ENCODE measurements at regions not wholly inside any gene's neighbourhood (a gene's known extent, or its start where the extent isn't known, plus 50 kb on each side); places are given as distances from the start of the nearest gene placed in this dataset.
A peak's percentile ranks its signal among the peaks of the same experiment; 100 is the strongest.
"Not testable (repeated sequence)": the region's sequence is repeated elsewhere in the genome, so short reads cannot be mapped to it uniquely, and the experiment has no call there.

GRCh38 chr1:186775881-186776560 is 52.7 kb upstream of the PLA2G4A start:
- DNase-seq, result no peak

- DNase-seq, result no peak
Measured at GRCh38 chr1:186775036-186775435, 53.7 kb upstream of the PLA2G4A start.

- DNase-seq, result no peak
Measured at GRCh38 chr1:186772228-186772627, 56.5 kb upstream of the PLA2G4A start.

- DNase-seq, result no peak
Measured at GRCh38 chr1:186770421-186770820, 58.3 kb upstream of the PLA2G4A start.

- DNase-seq, result no peak
Measured at GRCh38 chr1:186768906-186769305, 59.8 kb upstream of the PLA2G4A start.

- DNase-seq, result no peak
Measured at GRCh38 chr1:186765446-186765845, 63.3 kb upstream of the PLA2G4A start.

- DNase-seq, result no peak
Measured at GRCh38 chr1:186763107-186763506, 65.6 kb upstream of the PLA2G4A start.

GRCh38 chr1:186762653-186763052 is 66.1 kb upstream of the PLA2G4A start:
- DNase-seq, result no peak

- no peak for DNase-seq
Measured at GRCh38 chr1:186761358-186761757, 67.4 kb upstream of the PLA2G4A start.

GRCh38 chr1:186760446-186760845 is 68.3 kb upstream of the PLA2G4A start:
- no peak for DNase-seq

GRCh38 chr1:186758896-186759606 is 69.7 kb upstream of the PLA2G4A start:
- DNase-seq, result not testable (repeated sequence)

GRCh38 chr1:186757851-186758250 is 70.9 kb upstream of the PLA2G4A start:
- no peak for DNase-seq

GRCh38 chr1:186754542-186755145 is 74.1 kb upstream of the PLA2G4A start:
- no peak for DNase-seq

GRCh38 chr1:186753241-186753640 is 73.0 kb upstream of the PTGS2 start:
- no peak for DNase-seq

GRCh38 chr1:186750257-186750656 is 70.0 kb upstream of the PTGS2 start:
- DNase-seq, result no peak

GRCh38 chr1:186749820-186750219 is 69.6 kb upstream of the PTGS2 start:
- DNase-seq, result no peak

GRCh38 chr1:186747661-186748060 is 67.4 kb upstream of the PTGS2 start:
- DNase-seq, result no peak

GRCh38 chr1:186745531-186746146 is 65.4 kb upstream of the PTGS2 start:
- no peak for DNase-seq

GRCh38 chr1:186741640-186742039 is 61.4 kb upstream of the PTGS2 start:
- no peak for DNase-seq

GRCh38 chr1:186740324-186740723 is 60.1 kb upstream of the PTGS2 start:
- DNase-seq, result no peak

- no peak for DNase-seq
Measured at GRCh38 chr1:186739515-186739914, 59.3 kb upstream of the PTGS2 start.

- peak; percentile 3 for DNase-seq
Measured at GRCh38 chr1:186738926-186739325, 58.7 kb upstream of the PTGS2 start.

GRCh38 chr1:186736971-186737685 is 56.9 kb upstream of the PTGS2 start:
- no peak for DNase-seq
